HUES64 (cell line): ENCODE measurements at regions not wholly inside any gene's neighbourhood (a gene's known extent, or its start where the extent isn't known, plus 50 kb on each side); places are given as distances from the start of the nearest gene placed in this dataset.
A peak's percentile ranks its signal among the peaks of the same experiment; 100 is the strongest.

Experiments used
- H3K27ac ChIP-seq: 2 replicates; pipeline ENCODE4 v1.7.0; 2013; ENCODE audit warnings: low read depth, low read length, inconsistent platforms
- H3K27me3 ChIP-seq: 2 replicates; pipeline ENCODE4 v1.6.1; 2013; ENCODE audit warnings: mild to moderate bottlenecking, low read length; ENCODE audit not compliant: insufficient read depth
- H3K36me3 ChIP-seq: 2 replicates; pipeline ENCODE4 v1.6.1; 2013; ENCODE audit warnings: mild to moderate bottlenecking, low read length; ENCODE audit not compliant: insufficient read depth
- H3K4me1 ChIP-seq: 2 replicates; pipeline ENCODE4 v1.6.1; 2013; ENCODE audit warnings: mild to moderate bottlenecking, low read length, moderate library complexity; ENCODE audit not compliant: insufficient read depth
- H3K4me3 ChIP-seq: 2 replicates; pipeline ENCODE4 v1.5.1; 2013; ENCODE audit warnings: mild to moderate bottlenecking, low read length, moderate library complexity
- H3K9ac ChIP-seq: 2 replicates; pipeline ENCODE4 v1.6.1; 2013; ENCODE audit warnings: mild to moderate bottlenecking, low read depth, low read length
- H3K9me3 ChIP-seq: 2 replicates; pipeline ENCODE4 v1.6.1; 2013; ENCODE audit warnings: low read depth, low read length; ENCODE audit not compliant: insufficient read depth
- WGBS: fragments of 150-250, 120-280 bp; methylation state at CpG from one replicate; pipeline ENCODE4 v1.1.7; 2013; ENCODE audit warnings: missing lambda C conversion rate; 5-methylcytosine and 5-hydroxymethylcytosine counted together

GRCh38 chr3:62981962-62982361 is 106.7 kb upstream of the CADPS start:
- H3K27me3 ChIP-seq = no peaks in the 10 kb centered on the region
- H3K9ac ChIP-seq = no peak overlapping the region
- no peak overlapping the region for H3K4me3 ChIP-seq
- H3K4me1 ChIP-seq = peaks cover 20% of the 10 kb centered on the region
- peaks cover 4% of the 10 kb centered on the region; the same call in 1 of the 2 replicates for H3K36me3 ChIP-seq
- H3K9me3 ChIP-seq = no peaks in the 10 kb centered on the region
- 0% methylated on average over 1 of the region's 1 CpG for WGBS
- no peak overlapping the region for H3K27ac ChIP-seq

DNA sequence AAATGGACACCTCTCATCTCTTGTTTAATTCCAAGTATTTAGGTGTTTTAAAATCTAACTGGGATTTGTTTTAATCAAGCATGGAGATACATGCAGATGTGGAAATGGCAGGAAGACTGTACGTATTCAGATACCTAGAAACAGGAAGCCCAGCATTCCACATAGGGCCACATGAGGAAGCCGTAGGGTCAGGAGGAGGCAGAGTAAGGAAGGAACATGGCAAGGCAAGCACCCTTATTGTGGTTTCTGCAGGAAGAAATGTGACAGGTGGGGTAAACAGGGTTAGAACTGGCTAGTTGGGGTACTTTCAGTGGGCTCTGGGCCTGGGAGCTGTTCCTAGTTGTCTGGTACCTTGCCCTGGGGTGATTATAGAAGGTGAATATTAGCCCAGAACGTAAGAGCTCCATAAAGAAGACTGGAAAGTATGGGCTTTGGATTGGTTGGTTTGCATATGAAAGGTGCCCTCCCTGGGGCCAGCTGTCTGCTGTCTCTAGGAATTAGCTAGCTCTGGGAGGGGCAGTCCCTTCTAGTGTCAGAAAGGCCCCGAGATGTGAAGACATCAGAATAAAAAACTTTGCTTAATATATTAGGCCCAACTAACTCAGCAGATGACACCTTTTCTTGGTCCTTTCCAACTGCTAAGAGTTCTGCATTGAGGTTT is 107.7 kb upstream of the CADPS start:
- peak overlapping the region; percentile 3; the same call in 1 of the 2 replicates for H3K4me3 ChIP-seq
- no peak overlapping the region for H3K9ac ChIP-seq
- H3K4me1 ChIP-seq = peaks cover 20% of the 10 kb centered on the region
- H3K27me3 ChIP-seq = no peaks in the 10 kb centered on the region
- no peaks in the 10 kb centered on the region for H3K9me3 ChIP-seq
- H3K36me3 ChIP-seq = peaks cover 9% of the 10 kb centered on the region; the same call in 1 of the 2 replicates
- H3K27ac ChIP-seq = no peak overlapping the region
- WGBS = 56% methylated on average over 4 of the region's 4 CpGs

GRCh38 chr3:62986061-62986460 is 110.8 kb upstream of the CADPS start:
- Histone ChIP-seq H3K4me1 (peaks cover 36% of the 10 kb centered on the region), H3K9me3 (no peaks in the 10 kb centered on the region), H3K36me3 (peaks cover 9% of the 10 kb centered on the region; the same call in 1 of the 2 replicates), H3K9ac (no peak overlapping the region), H3K27me3 (no peaks in the 10 kb centered on the region), H3K4me3 (no peak overlapping the region), H3K27ac (no peak overlapping the region)
- 81% methylated on average over 1 of the region's 1 CpG for WGBS

GRCh38 chr3:62987721-62988120 is 112.5 kb upstream of the CADPS start:
- no peaks in the 10 kb centered on the region for H3K9me3 ChIP-seq
- H3K4me1 ChIP-seq = peaks cover 27% of the 10 kb centered on the region

DNA sequence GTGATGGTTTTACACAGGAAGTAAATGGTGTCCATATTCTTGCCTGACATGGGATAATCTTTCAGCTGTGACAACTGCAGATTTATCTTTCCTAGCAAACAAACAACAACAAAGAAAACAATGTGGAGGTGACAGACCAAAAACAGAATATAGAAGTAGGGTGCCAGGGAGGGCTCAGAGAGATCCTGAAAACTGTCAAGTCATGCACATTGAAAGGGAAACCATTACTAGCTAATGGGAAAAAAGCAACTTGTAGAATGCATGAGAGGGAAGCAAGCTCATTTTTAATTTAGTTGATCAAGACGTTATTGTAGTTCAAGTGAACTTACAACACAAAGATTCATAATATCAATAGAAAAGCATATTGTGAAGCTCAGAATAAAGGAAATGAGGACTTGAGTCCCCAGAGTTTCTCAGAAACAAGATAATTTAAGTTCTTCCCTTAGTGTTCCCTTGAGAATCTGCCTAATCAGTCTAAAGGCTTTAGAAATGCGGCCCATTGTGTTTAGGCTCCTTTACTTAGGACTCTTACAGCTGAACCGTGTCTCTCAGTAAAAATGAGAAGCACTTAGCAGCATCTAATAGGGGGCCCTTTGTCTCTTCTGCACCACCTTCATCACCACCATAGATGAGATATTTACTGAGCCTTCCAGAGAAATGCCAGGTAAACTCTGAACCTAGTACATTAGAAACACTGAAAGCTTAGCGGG is 115.6 kb upstream of the CADPS start:
- H3K4me1 ChIP-seq = peaks cover 31% of the 10 kb centered on the region

More at GRCh38 chr3:62987721-62988120, 112.5 kb upstream of the CADPS start:
- Histone ChIP-seq H3K27ac (no peak overlapping the region), H3K27me3 (no peaks in the 10 kb centered on the region), H3K9ac (no peak overlapping the region), H3K36me3 (peaks cover 9% of the 10 kb centered on the region; the same call in 1 of the 2 replicates), H3K4me3 (no peak overlapping the region)
- WGBS = 94% methylated on average over 8 of the region's 8 CpGs

GRCh38 chr3:62992520-62992919 is 117.3 kb upstream of the CADPS start:
- Histone ChIP-seq H3K27ac (no peak overlapping the region), H3K27me3 (no peaks in the 10 kb centered on the region), H3K9ac (no peak overlapping the region), H3K36me3 (no peaks in the 10 kb centered on the region; the same call in 1 of the 2 replicates), H3K9me3 (no peaks in the 10 kb centered on the region), H3K4me1 (peaks cover 31% of the 10 kb centered on the region), H3K4me3 (no peak overlapping the region)
- WGBS = 98% methylated on average over 1 of the region's 1 CpG

More for the DNA sequence above, 115.6 kb upstream of the CADPS start:
- 71% methylated on average over 3 of the region's 4 CpGs for WGBS
- Histone ChIP-seq H3K9me3 (no peaks in the 10 kb centered on the region), H3K9ac (0 out of 2 replicates have a peak overlapping the region, but pooled peaks have one; percentile 1), H3K4me3 (no peak overlapping the region), H3K27me3 (no peaks in the 10 kb centered on the region), H3K36me3 (peaks cover 5% of the 10 kb centered on the region; the same call in 1 of the 2 replicates), H3K27ac (peak overlapping the region; percentile 37; the same call in 1 of the 2 replicates)

DNA sequence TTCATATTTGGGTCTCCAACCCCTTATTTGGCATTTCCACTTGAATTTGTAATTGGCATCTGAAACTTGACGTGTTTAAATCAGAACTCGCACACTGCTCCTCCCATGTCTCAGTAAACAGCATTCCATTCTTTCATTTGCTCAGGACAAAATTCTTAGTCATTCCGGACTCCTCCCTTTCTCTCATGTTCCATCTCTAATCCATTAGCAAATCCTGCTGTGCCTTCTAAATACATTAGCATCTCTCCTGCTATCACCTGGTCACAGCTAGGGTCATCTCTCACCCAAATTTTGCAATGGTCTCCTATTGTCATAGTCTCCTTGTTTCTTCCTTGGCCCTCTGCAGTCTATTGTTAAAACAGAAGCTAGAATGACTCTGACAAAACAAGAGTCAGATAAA is 119.9 kb upstream of the CADPS start:
- Histone ChIP-seq H3K36me3 (peaks cover 6% of the 10 kb centered on the region; the same call in 1 of the 2 replicates), H3K27ac (peak overlapping the region; percentile 20; the same call in 1 of the 2 replicates), H3K27me3 (no peaks in the 10 kb centered on the region), H3K9me3 (no peaks in the 10 kb centered on the region), H3K9ac (no peak overlapping the region), H3K4me3 (no peak overlapping the region), H3K4me1 (peaks cover 23% of the 10 kb centered on the region)
- 52% methylated on average over 3 of the region's 3 CpGs for WGBS

DNA sequence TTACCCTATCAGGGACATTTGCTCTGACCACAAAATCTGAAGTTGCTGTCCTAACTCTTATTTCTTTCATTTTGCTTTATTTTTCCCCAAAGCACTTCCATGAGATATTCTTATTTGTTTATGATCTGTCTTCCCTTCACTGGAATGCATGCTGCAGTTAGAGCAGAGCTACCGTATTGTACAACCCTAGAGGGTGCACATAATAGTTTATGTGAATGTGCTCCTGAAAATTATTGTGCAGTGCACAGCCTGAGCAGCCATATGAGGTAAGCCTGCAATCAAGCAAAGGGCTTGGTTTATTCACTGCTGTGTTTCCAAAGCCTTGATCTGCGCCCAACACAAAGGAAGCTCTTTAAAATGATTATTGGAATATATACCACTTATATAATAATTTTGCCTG is 120.3 kb upstream of the CADPS start:
- WGBS = 89% methylated on average over 1 of the region's 2 CpGs
- Histone ChIP-seq H3K9ac (no peak overlapping the region), H3K4me1 (peaks cover 22% of the 10 kb centered on the region), H3K36me3 (peaks cover 6% of the 10 kb centered on the region; the same call in 1 of the 2 replicates), H3K9me3 (no peaks in the 10 kb centered on the region), H3K27me3 (no peaks in the 10 kb centered on the region), H3K27ac (no peak overlapping the region), H3K4me3 (no peak overlapping the region)

DNA sequence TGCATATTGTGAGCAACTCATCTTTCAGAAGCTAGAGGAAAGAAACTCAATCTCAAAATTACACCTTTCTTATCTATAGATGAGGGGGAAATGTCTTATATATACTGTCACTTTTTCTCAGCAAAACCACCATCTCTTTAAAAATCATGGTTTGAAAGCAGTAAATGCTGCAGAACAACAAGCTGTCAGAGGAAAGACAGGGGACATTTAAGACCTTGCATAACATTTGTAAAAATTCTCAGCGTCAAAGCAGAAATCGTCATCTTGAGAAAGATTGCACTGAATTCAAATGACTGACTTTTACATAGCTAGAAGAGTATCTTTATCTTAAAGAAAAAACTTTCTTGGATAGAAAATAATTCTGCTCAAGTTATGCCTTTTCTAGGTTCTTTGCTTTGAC is 122.2 kb upstream of the CADPS start:
- Histone ChIP-seq H3K4me3 (no peak overlapping the region), H3K36me3 (peaks cover 13% of the 10 kb centered on the region), H3K27me3 (no peaks in the 10 kb centered on the region), H3K4me1 (peaks cover 14% of the 10 kb centered on the region; the same call in 1 of the 2 replicates), H3K27ac (no peak overlapping the region), H3K9me3 (0 out of 2 replicates have a peak, but pooled peaks cover 1% of the 10 kb centered on the region), H3K9ac (no peak overlapping the region)
- WGBS = 94% methylated on average over 2 of the region's 2 CpGs

GRCh38 chr3:62999158-62999557 is 123.9 kb upstream of the CADPS start:
- Histone ChIP-seq H3K27me3 (no peaks in the 10 kb centered on the region), H3K36me3 (peaks cover 23% of the 10 kb centered on the region), H3K4me3 (no peak overlapping the region), H3K9ac (no peak overlapping the region), H3K9me3 (0 out of 2 replicates have a peak, but pooled peaks cover 11% of the 10 kb centered on the region), H3K27ac (no peak overlapping the region), H3K4me1 (peaks cover 14% of the 10 kb centered on the region; the same call in 1 of the 2 replicates)
- 50% methylated on average over 2 of the region's 2 CpGs for WGBS

DNA sequence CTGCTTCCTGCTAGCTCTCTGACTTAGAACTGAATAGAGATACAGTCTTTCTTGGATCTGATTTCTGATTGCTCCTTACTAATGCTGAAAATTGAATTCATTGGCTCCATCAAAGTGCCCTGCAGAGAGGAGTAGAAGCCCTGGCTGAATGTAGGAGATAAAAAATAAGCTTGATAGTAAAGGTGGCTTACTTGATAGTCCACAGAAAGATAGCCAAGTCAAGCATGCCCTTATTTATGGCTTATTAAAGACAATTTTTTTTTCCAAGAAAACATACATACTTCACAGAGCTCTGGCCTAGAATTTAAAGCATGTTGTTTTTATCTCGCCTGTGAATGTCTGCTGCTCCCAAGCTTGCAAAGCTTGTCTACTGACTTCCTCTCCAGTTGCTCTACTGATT is 124.6 kb upstream of the CADPS start:
- 86% methylated on average over 1 of the region's 1 CpG for WGBS

More for the DNA sequence above, 124.6 kb upstream of the CADPS start:
- H3K9me3 ChIP-seq = 0 out of 2 replicates have a peak, but pooled peaks cover 11% of the 10 kb centered on the region
- peaks cover 8% of the 10 kb centered on the region; the same call in 1 of the 2 replicates for H3K4me1 ChIP-seq
- no peak overlapping the region for H3K9ac ChIP-seq
- no peak overlapping the region for H3K27ac ChIP-seq
- no peak overlapping the region for H3K4me3 ChIP-seq
- peaks cover 23% of the 10 kb centered on the region for H3K36me3 ChIP-seq
- H3K27me3 ChIP-seq = no peaks in the 10 kb centered on the region
